A549 (cell line): ENCODE measurements at regions not wholly inside any gene's neighbourhood (a gene's known extent, or its start where the extent isn't known, plus 50 kb on each side); places are given as distances from the start of the nearest gene placed in this dataset.

Experiments used
- BHLHE40 ChIP-seq: IDR thresholded peaks from 2 replicates; pipeline ENCODE4 v1.6.1; 2012; ENCODE audit warnings: low read depth, low read length, inconsistent platforms
- CBX8 ChIP-seq: fragments of 200-600 bp; sonication (generic); IDR thresholded peaks from 2 replicates; pipeline ENCODE4 v1.6.1; 2016
- CHD4 ChIP-seq: fragments of 200-600 bp; sonication (generic); IDR thresholded peaks from 2 replicates; pipeline ENCODE4 v1.6.1; 2016; ENCODE audit warnings: antibody characterized with exemption, mild to moderate bottlenecking, borderline replicate concordance
- CTCF ChIP-seq: fragments of >200 bp; sonication (Bioruptor Twin); formaldehyde crosslinking; IDR thresholded peaks from 3 replicates; pipeline ENCODE4 v1.5.1; 2016
- EP300 ChIP-seq, 2 experiments: fragments of >200 bp; sonication (Bioruptor Twin); formaldehyde crosslinking; IDR thresholded peaks; 2 replicates in 1 of 2; 3 replicates in 1 of 2; pipeline ENCODE4 v1.6.1; 2016 to 2017
- HMGXB4 ChIP-seq: fragments of 250-450 bp; sonication (Bioruptor Pico); IDR thresholded peaks from 2 replicates; pipeline ENCODE4 v1.5.0; 2021; ENCODE audit warnings: mild to moderate bottlenecking, moderate library complexity, borderline replicate concordance
- PHF8 ChIP-seq: fragments of 200-600 bp; sonication (generic); IDR thresholded peaks from 2 replicates; pipeline ENCODE4 v1.6.1; 2016; ENCODE audit warnings: low read depth, mild to moderate bottlenecking, antibody characterized with exemption, moderate library complexity, borderline replicate concordance
- POLR2A ChIP-seq: IDR thresholded peaks from 2 replicates; pipeline ENCODE4 v1.6.1; 2012; ENCODE audit warnings: mild to moderate bottlenecking, low read length
- RAD21 ChIP-seq, 2 experiments: fragments of >200 bp in 1 of 2; sonication (Bioruptor Twin) in 1 of 2; formaldehyde crosslinking in 1 of 2; IDR thresholded peaks in 1 of 2; conservative IDR thresholded peaks in 1 of 2; 2 replicates in 1 of 2; 3 replicates in 1 of 2; pipeline ENCODE4 v1.6.1; 2012 to 2018; ENCODE audit warnings: inconsistent platforms in 1 of 2
- ZFP36 ChIP-seq: fragments of 450-650 bp; IDR thresholded peaks from 2 replicates; pipeline ENCODE4 v1.6.1; 2014; ENCODE audit warnings: borderline replicate concordance; ENCODE audit not compliant: partially characterized antibody

- TF ChIP-seq POLR2A (no peak), EP300 (IDR thresholded peaks at IDR 0.05) (no peak), CHD4 (no peak), CTCF (no peak), BHLHE40 (no peak), ZFP36 (no peak), CBX8 (no peak), RAD21 (conservative IDR thresholded peaks at IDR 0.05 in 1 of 2, IDR thresholded peaks at IDR 0.05 in 1 of 2) (no peak), HMGXB4 (CRISPR knock-in tag) (no peak), PHF8 (no peak)
These were observed 111.6 kb downstream of the RASSF10 start for GRCh38 chr11:13120691-13121090.
